ENCODE measurements at regions not wholly inside any gene's neighbourhood (a gene's known extent, or its start where the extent isn't known, plus 50 kb on each side); places are given as distances from the start of the nearest gene placed in this dataset.

DNA sequence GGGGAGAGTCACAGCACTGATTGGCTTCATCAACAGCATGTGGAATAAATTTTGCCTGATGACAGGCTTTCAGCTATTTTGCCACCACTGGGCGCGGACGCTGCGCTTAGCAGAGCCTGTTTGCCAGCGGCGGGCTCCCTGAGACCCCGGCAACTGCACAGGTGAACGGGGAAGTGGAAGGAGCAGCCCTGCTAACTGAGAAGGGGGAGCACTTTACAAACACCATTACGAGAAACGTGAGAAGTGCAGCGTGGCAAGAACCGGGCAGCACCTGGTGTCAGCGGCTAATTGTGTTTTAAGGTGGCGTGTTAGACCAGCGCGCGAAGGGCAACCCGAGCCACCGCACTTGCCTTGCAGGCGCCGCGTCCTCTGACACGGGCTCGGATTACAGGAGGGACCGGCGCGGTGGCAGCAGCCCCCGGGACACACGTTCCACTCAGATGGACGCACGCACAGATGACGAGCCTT is 307.8 kb upstream of the ARRDC4 start:
- TF ChIP-seq POLR2A (IDR thresholded peaks at IDR 0.05; ENCODE audit: low read depth, low read length) (no peak), POLR2AphosphoS5 (IDR thresholded peaks at IDR 0.05; ENCODE audit: insufficient read depth, low read depth, low read length) (no peak), EZH2 (IDR thresholded peaks at IDR 0.05; ENCODE audit: borderline replicate concordance, low read depth, low read length, severe bottlenecking) (peak; percentile 29), FOS (IDR thresholded peaks at IDR 0.05; ENCODE audit: borderline replicate concordance, insufficient read depth, low read length) (no peak), GATA2 (IDR thresholded peaks at IDR 0.05; ENCODE audit: insufficient read depth, insufficient read length, low read depth, low read length) (no peak)
- TF ChIP-seq, protein P1, sequence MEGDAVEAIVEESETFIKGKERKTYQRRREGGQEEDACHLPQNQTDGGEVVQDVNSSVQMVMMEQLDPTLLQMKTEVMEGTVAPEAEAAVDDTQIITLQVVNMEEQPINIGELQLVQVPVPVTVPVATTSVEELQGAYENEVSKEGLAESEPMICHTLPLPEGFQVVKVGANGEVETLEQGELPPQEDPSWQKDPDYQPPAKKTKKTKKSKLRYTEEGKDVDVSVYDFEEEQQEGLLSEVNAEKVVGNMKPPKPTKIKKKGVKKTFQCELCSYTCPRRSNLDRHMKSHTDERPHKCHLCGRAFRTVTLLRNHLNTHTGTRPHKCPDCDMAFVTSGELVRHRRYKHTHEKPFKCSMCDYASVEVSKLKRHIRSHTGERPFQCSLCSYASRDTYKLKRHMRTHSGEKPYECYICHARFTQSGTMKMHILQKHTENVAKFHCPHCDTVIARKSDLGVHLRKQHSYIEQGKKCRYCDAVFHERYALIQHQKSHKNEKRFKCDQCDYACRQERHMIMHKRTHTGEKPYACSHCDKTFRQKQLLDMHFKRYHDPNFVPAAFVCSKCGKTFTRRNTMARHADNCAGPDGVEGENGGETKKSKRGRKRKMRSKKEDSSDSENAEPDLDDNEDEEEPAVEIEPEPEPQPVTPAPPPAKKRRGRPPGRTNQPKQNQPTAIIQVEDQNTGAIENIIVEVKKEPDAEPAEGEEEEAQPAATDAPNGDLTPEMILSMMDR (IDR thresholded peaks at IDR 0.05; ENCODE audit: extremely low read depth in 1 of 2, insufficient read depth in 1 of 2, low read depth in 1 of 2, low read length in 2 of 2): no peak
- TF ChIP-seq, protein P2, sequence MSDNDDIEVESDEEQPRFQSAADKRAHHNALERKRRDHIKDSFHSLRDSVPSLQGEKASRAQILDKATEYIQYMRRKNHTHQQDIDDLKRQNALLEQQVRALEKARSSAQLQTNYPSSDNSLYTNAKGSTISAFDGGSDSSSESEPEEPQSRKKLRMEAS (IDR thresholded peaks at IDR 0.05; ENCODE audit: insufficient read depth, insufficient read length): no peak

Measured in endothelial cell of umbilical vein (primary cell).